SK-N-SH treated with all-trans-retinoic acid at 6 μM for 48 hours (cell line): ENCODE measurements at regions not wholly inside any gene's neighbourhood (a gene's known extent, or its start where the extent isn't known, plus 50 kb on each side); places are given as distances from the start of the nearest gene placed in this dataset.

Experiments
- ATAC-seq: fragments of 200-7000 bp; cut with Tn5 transposase; 3 replicates; pipeline ENCODE4 v1.9.1; 2020; ENCODE audit warnings: mild to moderate bottlenecking, moderate library complexity
- ARNTL ChIP-seq: fragments of 450-650 bp; formaldehyde crosslinking; IDR thresholded peaks from 2 replicates; pipeline ENCODE4 v1.5.0; 2020; ENCODE audit warnings: low read depth, mild to moderate bottlenecking, moderate library complexity, borderline replicate concordance
- BACH2 ChIP-seq: fragments of 250-450 bp; sonication (Bioruptor Pico); IDR thresholded peaks from 2 replicates; pipeline ENCODE4 v1.9.0; 2021; ENCODE audit warnings: mild to moderate bottlenecking, borderline replicate concordance
- ESRRG ChIP-seq: fragments of 250-450 bp; sonication (Bioruptor Pico); IDR thresholded peaks from 2 replicates; pipeline ENCODE4 v1.6.1; 2021; ENCODE audit warnings: mild to moderate bottlenecking
- GLIS3 ChIP-seq: fragments of 250-450 bp; sonication (Bioruptor Pico); IDR thresholded peaks from 2 replicates; pipeline ENCODE4 v1.5.0; 2020; ENCODE audit warnings: mild to moderate bottlenecking, moderate library complexity
- ISL1 ChIP-seq: fragments of 250-450 bp; sonication (Bioruptor Pico); IDR thresholded peaks from 2 replicates; pipeline ENCODE4 v2.1.2; 2022; ENCODE audit warnings: mild to moderate bottlenecking, moderate library complexity
- OSR1 ChIP-seq: fragments of 250-450 bp; sonication (Bioruptor Pico); IDR thresholded peaks from 2 replicates; pipeline ENCODE4 v1.8.0; 2022; ENCODE audit warnings: moderate library complexity, mild to moderate bottlenecking, inconsistent platforms
- PPARA ChIP-seq: fragments of 250-450 bp; sonication (Bioruptor Pico); IDR thresholded peaks from 2 replicates; pipeline ENCODE4 v1.5.0; 2020; ENCODE audit warnings: mild to moderate bottlenecking, borderline replicate concordance
- RARB ChIP-seq: fragments of 250-450 bp; sonication (Bioruptor Pico); IDR thresholded peaks from 2 replicates; pipeline ENCODE4 v1.8.0; 2021; ENCODE audit warnings: mild to moderate bottlenecking, moderate library complexity
- TCF4 ChIP-seq: fragments of 250-450 bp; sonication (Bioruptor Pico); IDR thresholded peaks from 2 replicates; pipeline ENCODE4 v1.8.0; 2021; ENCODE audit warnings: mild to moderate bottlenecking, moderate library complexity, borderline replicate concordance
- TOX ChIP-seq: fragments of 250-450 bp; sonication (Bioruptor Pico); IDR thresholded peaks from 2 replicates; pipeline ENCODE4 v1.8.0; 2021; ENCODE audit warnings: mild to moderate bottlenecking, moderate library complexity, borderline replicate concordance
- TSHZ2 ChIP-seq: fragments of 250-450 bp; sonication (Bioruptor Pico); IDR thresholded peaks from 2 replicates; pipeline ENCODE4 v1.5.0; 2020; ENCODE audit warnings: mild to moderate bottlenecking, moderate library complexity
- ZC3H10 ChIP-seq: fragments of 250-450 bp; sonication (Bioruptor Pico); IDR thresholded peaks from 2 replicates; pipeline ENCODE4 v1.5.1; 2021; ENCODE audit warnings: mild to moderate bottlenecking, moderate library complexity
- ZFP3 ChIP-seq: fragments of 250-450 bp; sonication (Bioruptor Pico); IDR thresholded peaks from 2 replicates; pipeline ENCODE4 v1.5.0; 2020; ENCODE audit warnings: mild to moderate bottlenecking, moderate library complexity
- ZFP30 ChIP-seq: fragments of 450-650 bp; formaldehyde crosslinking; IDR thresholded peaks from 2 replicates; pipeline ENCODE4 v1.5.0; 2022; ENCODE audit warnings: mild to moderate bottlenecking, moderate library complexity
- ZNF565 ChIP-seq: fragments of 450-650 bp; formaldehyde crosslinking; conservative IDR thresholded peaks from 2 replicates; pipeline ENCODE4 v1.5.0; 2020; ENCODE audit warnings: low read depth, mild to moderate bottlenecking, moderate library complexity
- ZNF70 ChIP-seq: fragments of 450-650 bp; formaldehyde crosslinking; IDR thresholded peaks from 2 replicates; pipeline ENCODE4 v1.5.0; 2020; ENCODE audit warnings: mild to moderate bottlenecking, moderate library complexity
- ZNF8 ChIP-seq: fragments of 450-650 bp; formaldehyde crosslinking; IDR thresholded peaks from 2 replicates; pipeline ENCODE4 v1.5.0; 2020; ENCODE audit warnings: mild to moderate bottlenecking, moderate library complexity
- TF ChIP-seq, protein P1 (sequence below): fragments of 250-450 bp; sonication (Bioruptor Pico); IDR thresholded peaks from 2 replicates; pipeline ENCODE4 v1.5.1; 2021; ENCODE audit warnings: mild to moderate bottlenecking, moderate library complexity
- TF ChIP-seq, protein P2 (sequence below): fragments of 250-450 bp; sonication (Bioruptor Pico); IDR thresholded peaks from 2 replicates; pipeline ENCODE4 v1.5.1; 2020; ENCODE audit warnings: low read depth, mild to moderate bottlenecking, moderate library complexity
- TF ChIP-seq, protein P3 (sequence below): fragments of 250-450 bp; sonication (Bioruptor Pico); IDR thresholded peaks from 2 replicates; pipeline ENCODE4 v1.8.0; 2021; ENCODE audit warnings: low read depth, mild to moderate bottlenecking, moderate library complexity, borderline replicate concordance

- TF ChIP-seq ZNF565 (CRISPR knock-in tag) (no peak), BACH2 (CRISPR knock-in tag) (no peak), ESRRG (no peak), GLIS3 (no peak), ISL1 (CRISPR knock-in tag) (no peak), TCF4 (CRISPR knock-in tag) (no peak), ZNF8 (CRISPR knock-in tag) (no peak; the same call in 1 of the 2 replicates), ARNTL (CRISPR knock-in tag) (no peak), ZNF70 (no peak), RARB (CRISPR knock-in tag) (no peak), TSHZ2 (no peak), TOX (CRISPR knock-in tag) (no peak), ZFP3 (no peak), ZFP30 (no peak)
- TF ChIP-seq, protein P1, sequence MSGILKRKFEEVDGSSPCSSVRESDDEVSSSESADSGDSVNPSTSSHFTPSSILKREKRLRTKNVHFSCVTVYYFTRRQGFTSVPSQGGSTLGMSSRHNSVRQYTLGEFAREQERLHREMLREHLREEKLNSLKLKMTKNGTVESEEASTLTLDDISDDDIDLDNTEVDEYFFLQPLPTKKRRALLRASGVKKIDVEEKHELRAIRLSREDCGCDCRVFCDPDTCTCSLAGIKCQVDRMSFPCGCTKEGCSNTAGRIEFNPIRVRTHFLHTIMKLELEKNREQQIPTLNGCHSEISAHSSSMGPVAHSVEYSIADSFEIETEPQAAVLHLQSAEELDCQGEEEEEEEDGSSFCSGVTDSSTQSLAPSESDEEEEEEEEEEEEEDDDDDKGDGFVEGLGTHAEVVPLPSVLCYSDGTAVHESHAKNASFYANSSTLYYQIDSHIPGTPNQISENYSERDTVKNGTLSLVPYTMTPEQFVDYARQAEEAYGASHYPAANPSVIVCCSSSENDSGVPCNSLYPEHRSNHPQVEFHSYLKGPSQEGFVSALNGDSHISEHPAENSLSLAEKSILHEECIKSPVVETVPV, result no peak
- TF ChIP-seq, protein P2, sequence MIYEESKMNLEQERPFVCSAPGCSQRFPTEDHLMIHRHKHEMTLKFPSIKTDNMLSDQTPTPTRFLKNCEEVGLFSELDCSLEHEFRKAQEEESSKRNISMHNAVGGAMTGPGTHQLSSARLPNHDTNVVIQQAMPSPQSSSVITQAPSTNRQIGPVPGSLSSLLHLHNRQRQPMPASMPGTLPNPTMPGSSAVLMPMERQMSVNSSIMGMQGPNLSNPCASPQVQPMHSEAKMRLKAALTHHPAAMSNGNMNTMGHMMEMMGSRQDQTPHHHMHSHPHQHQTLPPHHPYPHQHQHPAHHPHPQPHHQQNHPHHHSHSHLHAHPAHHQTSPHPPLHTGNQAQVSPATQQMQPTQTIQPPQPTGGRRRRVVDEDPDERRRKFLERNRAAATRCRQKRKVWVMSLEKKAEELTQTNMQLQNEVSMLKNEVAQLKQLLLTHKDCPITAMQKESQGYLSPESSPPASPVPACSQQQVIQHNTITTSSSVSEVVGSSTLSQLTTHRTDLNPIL, result no peak
- TF ChIP-seq, protein P3, sequence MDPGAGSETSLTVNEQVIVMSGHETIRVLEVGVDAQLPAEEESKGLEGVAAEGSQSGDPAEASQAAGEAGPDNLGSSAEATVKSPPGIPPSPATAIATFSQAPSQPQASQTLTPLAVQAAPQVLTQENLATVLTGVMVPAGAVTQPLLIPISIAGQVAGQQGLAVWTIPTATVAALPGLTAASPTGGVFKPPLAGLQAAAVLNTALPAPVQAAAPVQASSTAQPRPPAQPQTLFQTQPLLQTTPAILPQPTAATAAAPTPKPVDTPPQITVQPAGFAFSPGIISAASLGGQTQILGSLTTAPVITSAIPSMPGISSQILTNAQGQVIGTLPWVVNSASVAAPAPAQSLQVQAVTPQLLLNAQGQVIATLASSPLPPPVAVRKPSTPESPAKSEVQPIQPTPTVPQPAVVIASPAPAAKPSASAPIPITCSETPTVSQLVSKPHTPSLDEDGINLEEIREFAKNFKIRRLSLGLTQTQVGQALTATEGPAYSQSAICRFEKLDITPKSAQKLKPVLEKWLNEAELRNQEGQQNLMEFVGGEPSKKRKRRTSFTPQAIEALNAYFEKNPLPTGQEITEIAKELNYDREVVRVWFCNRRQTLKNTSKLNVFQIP, result no peak
These were observed 339.4 kb upstream of the SNX7 start for GRCh38 chr1:98322086-98322485.

GRCh38 chr1:98321191-98321590 is 340.3 kb upstream of the SNX7 start:
- ATAC-seq, result no peak
- TF ChIP-seq, protein P2, result no peak
- TF ChIP-seq BACH2 (CRISPR knock-in tag) (no peak), RARB (CRISPR knock-in tag) (no peak), ISL1 (CRISPR knock-in tag) (no peak), ARNTL (CRISPR knock-in tag) (no peak), ZFP30 (no peak)

More at GRCh38 chr1:98322086-98322485, 339.4 kb upstream of the SNX7 start:
- no peak for ATAC-seq

DNA sequence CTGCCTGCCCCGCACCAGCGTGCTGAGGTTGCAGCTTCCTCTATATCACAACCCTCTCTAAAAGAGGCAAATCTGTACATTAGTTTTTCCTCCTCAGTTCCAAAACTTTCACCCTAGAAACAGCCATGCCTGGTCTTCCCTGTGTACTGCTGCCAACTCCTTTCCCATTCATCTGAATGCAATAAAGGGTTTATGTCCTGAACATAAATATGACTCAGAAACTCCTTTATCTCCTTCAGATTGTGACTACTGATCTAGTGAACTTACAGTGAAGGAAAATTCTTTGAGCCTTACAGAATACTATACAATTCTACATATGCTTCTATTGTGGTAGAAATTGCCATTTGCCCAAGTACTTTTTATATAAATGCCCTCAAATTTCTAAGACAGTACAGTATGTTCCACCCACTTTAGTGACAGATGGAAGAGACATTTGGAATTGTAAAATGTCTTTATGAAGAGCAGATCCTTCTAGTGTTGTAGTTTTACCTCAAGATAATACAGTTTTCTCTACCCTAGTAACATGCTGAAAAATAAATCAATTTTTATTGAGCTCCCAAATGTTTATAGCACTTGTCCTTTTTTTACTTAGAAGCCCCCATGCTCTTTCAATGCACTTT is 345.1 kb upstream of the SNX7 start:
- peak; percentile 91 for ATAC-seq
- TF ChIP-seq OSR1 (CRISPR knock-in tag) (no peak), ZFP30 (no peak), PPARA (no peak)
- TF ChIP-seq, all 23 proteins: peak for 0

DNA sequence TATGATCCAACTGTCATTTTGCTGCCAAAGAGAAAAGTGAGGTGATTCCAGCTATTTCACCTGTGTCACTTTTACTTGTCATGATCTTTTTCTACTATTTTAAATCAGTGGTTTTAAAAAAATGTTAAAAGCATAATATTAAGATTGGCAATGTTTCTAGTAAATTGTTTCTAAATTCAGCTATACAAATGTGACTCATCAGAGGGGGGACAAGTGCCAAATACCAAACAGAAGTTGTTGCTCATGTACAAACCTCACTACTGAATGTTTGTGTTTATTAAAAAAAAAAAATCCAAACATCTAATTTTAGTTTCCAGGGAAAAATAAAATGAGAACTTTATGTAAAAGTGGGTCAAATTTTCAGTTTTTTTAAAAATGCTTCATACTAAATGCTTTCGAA is 346.2 kb upstream of the SNX7 start:
- TF ChIP-seq ZFP3 (no peak), ZC3H10 (CRISPR knock-in tag) (no peak), ISL1 (CRISPR knock-in tag) (peak; percentile 47; the same call in 1 of the 2 replicates), PPARA (no peak)
- TF ChIP-seq, protein P1, result no peak
- peak; percentile 63; the same call in 2 of the 3 replicates for ATAC-seq
